ENCODE measurements at regions not wholly inside any gene's neighbourhood (a gene's known extent, or its start where the extent isn't known, plus 50 kb on each side); places are given as distances from the start of the nearest gene placed in this dataset.

DNA sequence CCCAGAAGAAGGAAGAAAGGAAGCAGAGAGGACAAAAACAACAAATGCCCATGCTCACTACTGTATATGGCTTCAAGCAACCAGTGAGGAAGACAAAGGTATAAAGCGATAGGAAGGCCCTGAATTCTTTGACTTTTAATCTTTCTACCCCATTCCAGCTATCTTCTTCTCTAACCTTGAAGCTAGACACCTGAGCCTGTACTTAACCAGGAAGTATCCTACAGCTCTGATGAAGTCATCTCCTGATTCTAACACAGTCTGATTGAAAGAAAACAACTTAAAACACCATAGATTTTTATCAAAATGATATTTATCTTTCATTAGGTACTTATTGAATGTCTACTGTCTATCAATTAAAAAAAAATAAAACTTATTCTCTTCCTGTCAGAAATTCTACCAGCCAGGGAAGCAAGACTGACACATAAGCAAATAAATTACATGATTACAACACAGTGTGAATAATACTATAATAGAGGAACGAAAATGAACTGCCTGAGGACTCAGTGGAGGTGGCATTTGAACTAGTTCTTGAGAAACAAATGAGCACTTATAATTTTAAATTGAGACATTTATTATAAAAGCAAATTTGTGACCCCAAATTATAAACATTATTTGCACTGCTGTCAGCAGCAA lies 123.3 kb upstream of the ELL2 start:
- TF ChIP-seq ZNF274 (IDR thresholded peaks at IDR 0.05; ENCODE audit: low read depth, low read length) (no peak), SUZ12 (IDR thresholded peaks at IDR 0.05; ENCODE audit: extremely low read depth, insufficient read depth, insufficient read length) (no peak), YY1 (IDR thresholded peaks at IDR 0.05; ENCODE audit: insufficient read depth, insufficient read length) (no peak)
